ENCODE measurements at regions not wholly inside any gene's neighbourhood (a gene's known extent, or its start where the extent isn't known, plus 50 kb on each side); places are given as distances from the start of the nearest gene placed in this dataset.
"Not testable (repeated sequence)": the region's sequence is repeated elsewhere in the genome, so short reads cannot be mapped to it uniquely, and the experiment has no call there.

GRCh38 chr6:48606618-48607017 is 495.6 kb upstream of the PTCHD4 start:
- H3K9me2 ChIP-seq (replicated peaks; ENCODE audit: low read length), result no peaks in the 10 kb centered on the region
- H3K27me3 ChIP-seq (ENCODE audit: low read length), result no peaks in the 10 kb centered on the region
- intact Hi-C loops (cut with micrococcal nuclease), result no loop called here
- H3K79me2 ChIP-seq (ENCODE audit: low read length), result no peaks in the 10 kb centered on the region
- no peaks in the 10 kb centered on the region for H4K20me1 ChIP-seq (ENCODE audit: low read length)
- H3K4me1 ChIP-seq (ENCODE audit: insufficient read depth, low read length), result peaks cover 10% of the 10 kb centered on the region
- BruUV-seq (replicated peaks), result no TSS peak
- POLR2A ChIA-PET (ENCODE audit: unreplicated experiment), result no interaction called here
- TF ChIP-seq CTCF (conservative IDR thresholded peaks at IDR 0.05; ENCODE audit: low read depth, low read length) (no peak), EZH2 (IDR thresholded peaks at IDR 0.05; ENCODE audit: low read length, unreplicated experiment) (no peak), EZH2phosphoT487 (IDR thresholded peaks at IDR 0.05; ENCODE audit: borderline replicate concordance, low read length) (no peak)
- no peaks in the 10 kb centered on the region for H3K36me3 ChIP-seq (ENCODE audit: low read depth, low read length)
- no peak overlapping the region for H3K4me2 ChIP-seq (ENCODE audit: low read length)
- ATAC-seq, result no peak
- H3K9ac ChIP-seq (ENCODE audit: low read length), result no peak overlapping the region
- no peak overlapping the region for H3K27ac ChIP-seq (ENCODE audit: low read length)
- H3K4me3 ChIP-seq (ENCODE audit: low read length), result no peak overlapping the region
- CTCF ChIA-PET, result no interaction called here
- DNase-seq, result no peak
- no peak overlapping the region for H2AFZ ChIP-seq (ENCODE audit: low read length)
- H3K9me3 ChIP-seq (ENCODE audit: low read length), result no peaks in the 10 kb centered on the region
- H3F3A ChIP-seq (ENCODE audit: low read length, unreplicated experiment), result no peaks in the 10 kb centered on the region

GRCh38 chr6:48597951-48598350 is 487.0 kb upstream of the PTCHD4 start:
- no peaks in the 10 kb centered on the region for H3K9me2 ChIP-seq (replicated peaks; ENCODE audit: low read length)
- intact Hi-C loops (cut with micrococcal nuclease), result no loop called here
- H3F3A ChIP-seq (ENCODE audit: low read length, unreplicated experiment), result no peaks in the 10 kb centered on the region
- no TSS peak for BruUV-seq (replicated peaks)
- no peak overlapping the region for H3K4me3 ChIP-seq (ENCODE audit: low read length)
- no peaks in the 10 kb centered on the region for H4K20me1 ChIP-seq (ENCODE audit: low read length)
- POLR2A ChIA-PET (ENCODE audit: unreplicated experiment), result no interaction called here
- DNase-seq, result no peak
- ATAC-seq, result no peak
- TF ChIP-seq CTCF (conservative IDR thresholded peaks at IDR 0.05; ENCODE audit: low read depth, low read length), result no peak
- TF ChIP-seq EZH2 (IDR thresholded peaks at IDR 0.05; ENCODE audit: low read length, unreplicated experiment), result no peak
- TF ChIP-seq EZH2phosphoT487 (IDR thresholded peaks at IDR 0.05; ENCODE audit: borderline replicate concordance, low read length), result no peak
- no peaks in the 10 kb centered on the region for H3K79me2 ChIP-seq (ENCODE audit: low read length)
- no peaks in the 10 kb centered on the region for H3K4me1 ChIP-seq (ENCODE audit: insufficient read depth, low read length)
- no peak overlapping the region for H3K27ac ChIP-seq (ENCODE audit: low read length)
- no peak overlapping the region for H2AFZ ChIP-seq (ENCODE audit: low read length)
- H3K9ac ChIP-seq (ENCODE audit: low read length), result no peak overlapping the region
- CTCF ChIA-PET, result no interaction called here
- no peaks in the 10 kb centered on the region for H3K9me3 ChIP-seq (ENCODE audit: low read length)
- no peaks in the 10 kb centered on the region for H3K36me3 ChIP-seq (ENCODE audit: low read depth, low read length)
- no peaks in the 10 kb centered on the region for H3K27me3 ChIP-seq (ENCODE audit: low read length)
- H3K4me2 ChIP-seq (ENCODE audit: low read length), result no peak overlapping the region

GRCh38 chr6:48596830-48597229 is 485.8 kb upstream of the PTCHD4 start:
- no peaks in the 10 kb centered on the region for H3K4me1 ChIP-seq (ENCODE audit: insufficient read depth, low read length)
- no peaks in the 10 kb centered on the region for H3K36me3 ChIP-seq (ENCODE audit: low read depth, low read length)
- no peaks in the 10 kb centered on the region for H3K9me3 ChIP-seq (ENCODE audit: low read length)
- H4K20me1 ChIP-seq (ENCODE audit: low read length), result no peaks in the 10 kb centered on the region
- H3K27ac ChIP-seq (ENCODE audit: low read length), result no peak overlapping the region
- no peak overlapping the region for H3K9ac ChIP-seq (ENCODE audit: low read length)
- ATAC-seq (no peak), DNase-seq (no peak)
- TF ChIP-seq EZH2 (IDR thresholded peaks at IDR 0.05; ENCODE audit: low read length, unreplicated experiment), result no peak
- no peak for TF ChIP-seq EZH2phosphoT487 (IDR thresholded peaks at IDR 0.05; ENCODE audit: borderline replicate concordance, low read length)
- no peak for TF ChIP-seq CTCF (conservative IDR thresholded peaks at IDR 0.05; ENCODE audit: low read depth, low read length)
- no peaks in the 10 kb centered on the region for H3F3A ChIP-seq (ENCODE audit: low read length, unreplicated experiment)
- no peaks in the 10 kb centered on the region for H3K79me2 ChIP-seq (ENCODE audit: low read length)
- no peaks in the 10 kb centered on the region for H3K9me2 ChIP-seq (replicated peaks; ENCODE audit: low read length)
- no peaks in the 10 kb centered on the region for H3K27me3 ChIP-seq (ENCODE audit: low read length)
- H3K4me2 ChIP-seq (ENCODE audit: low read length), result no peak overlapping the region
- no peak overlapping the region for H2AFZ ChIP-seq (ENCODE audit: low read length)
- no TSS peak for BruUV-seq (replicated peaks)
- ChIA-PET CTCF (no interaction called here), POLR2A (ENCODE audit: unreplicated experiment) (no interaction called here)
- intact Hi-C loops (cut with micrococcal nuclease), result no loop called here
- no peak overlapping the region for H3K4me3 ChIP-seq (ENCODE audit: low read length)

GRCh38 chr6:48591158-48591557 is 480.2 kb upstream of the PTCHD4 start:
- H3F3A ChIP-seq (ENCODE audit: low read length, unreplicated experiment); H3K79me2 ChIP-seq (ENCODE audit: low read length); H2AFZ ChIP-seq (ENCODE audit: low read length); H3K36me3 ChIP-seq (ENCODE audit: low read depth, low read length); H3K9me2 ChIP-seq (replicated peaks; ENCODE audit: low read length); H4K20me1 ChIP-seq (ENCODE audit: low read length); H3K4me2 ChIP-seq (ENCODE audit: low read length); H3K9me3 ChIP-seq (ENCODE audit: low read length); DNase-seq; intact Hi-C loops (cut with micrococcal nuclease); H3K4me3 ChIP-seq (ENCODE audit: low read length); H3K9ac ChIP-seq (ENCODE audit: low read length); ATAC-seq; H3K27me3 ChIP-seq (ENCODE audit: low read length); H3K27ac ChIP-seq (ENCODE audit: low read length); H3K4me1 ChIP-seq (ENCODE audit: insufficient read depth, low read length); POLR2A ChIA-PET (ENCODE audit: unreplicated experiment); BruUV-seq (replicated peaks); CTCF ChIA-PET: not testable (repeated sequence)

Measured in PC-3 (cell line).